Adipose tissue (tissue), 3 donors: ENCODE measurements at regions not wholly inside any gene's neighbourhood (a gene's known extent, or its start where the extent isn't known, plus 50 kb on each side); places are given as distances from the start of the nearest gene placed in this dataset.

ENCODE experiments used
- H3K27ac ChIP-seq: one replicate; pipeline ENCODE4 v1.5.1; 2013; ENCODE audit warnings: low read depth, low read length
- WGBS, 3 donors: extraction: QIAGEN DNeasy Blood & Tissue Kit; methylation state at CpG; one replicate each; pipeline ENCODE4 v1.1.7; 2013; 5-methylcytosine and 5-hydroxymethylcytosine counted together
- donor health status: healthy with polysubstance abuse.
- donor health status: Bipolar disorder and iron deficiency.
- donor health status: healthy.

DNA sequence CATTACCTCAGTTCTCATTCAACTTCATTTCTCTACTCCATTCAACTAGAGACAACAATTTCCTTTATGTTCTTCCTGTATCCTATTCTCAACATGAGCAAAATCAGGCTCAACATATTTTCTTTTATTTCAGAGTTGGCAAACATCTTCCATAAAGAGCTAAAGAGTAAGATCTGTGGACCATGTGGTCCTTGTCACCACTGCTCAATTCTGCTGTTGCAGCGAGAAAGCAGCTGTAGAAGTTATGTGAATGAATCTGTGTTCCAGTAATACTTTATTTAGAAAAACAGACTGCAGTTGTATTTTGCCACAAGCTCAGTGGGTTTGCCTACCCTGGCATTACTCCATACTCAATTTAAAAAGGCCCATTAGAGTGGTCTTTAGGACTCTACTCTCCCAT lies 2057.3 kb downstream of the ARAP2 start:
- no peak overlapping the region for H3K27ac ChIP-seq
- WGBS, 3 donors: 83 to 98% (median 87%) methylated on average over 1 of the region's 1 CpG

GRCh38 chr4:34191443-34191842 lies 2052.9 kb downstream of the ARAP2 start:
- H3K27ac ChIP-seq: no peak overlapping the region

DNA sequence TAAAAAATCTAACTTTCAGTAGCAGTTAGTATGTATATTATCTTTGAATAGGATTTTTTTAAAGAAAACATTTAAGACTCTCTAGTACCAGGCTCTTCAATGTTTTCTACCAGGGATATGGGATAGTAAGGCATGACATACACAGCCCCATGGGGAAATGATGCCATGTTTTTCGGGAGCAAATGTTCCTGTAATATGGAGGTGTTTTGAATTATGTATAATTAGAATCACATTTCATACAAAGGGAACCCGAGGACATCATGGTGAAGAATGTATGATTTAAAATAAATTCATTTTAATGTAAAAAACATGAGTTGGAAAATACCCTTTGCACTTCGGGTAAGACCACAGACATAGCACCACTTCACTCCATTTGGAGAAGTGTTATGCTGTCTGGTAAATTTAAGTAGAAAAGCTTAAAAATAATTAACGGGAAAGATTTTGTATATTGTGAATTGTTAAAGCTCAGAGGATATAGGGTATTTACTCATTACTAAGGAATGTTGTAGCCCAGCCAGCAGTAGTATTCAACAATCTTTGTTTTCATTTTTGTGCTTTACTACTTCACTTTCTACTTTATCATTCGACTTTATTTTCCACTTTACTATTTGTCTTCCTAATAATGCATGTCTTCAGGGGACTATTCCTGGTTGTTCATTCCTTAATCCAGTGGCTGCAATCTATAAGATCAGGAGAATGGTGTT lies 2050.7 kb downstream of the ARAP2 start:
- no peak overlapping the region for H3K27ac ChIP-seq
- 48 to 73% (median 69%) methylated on average over 5 of the region's 5 CpGs for WGBS, 3 donors

DNA sequence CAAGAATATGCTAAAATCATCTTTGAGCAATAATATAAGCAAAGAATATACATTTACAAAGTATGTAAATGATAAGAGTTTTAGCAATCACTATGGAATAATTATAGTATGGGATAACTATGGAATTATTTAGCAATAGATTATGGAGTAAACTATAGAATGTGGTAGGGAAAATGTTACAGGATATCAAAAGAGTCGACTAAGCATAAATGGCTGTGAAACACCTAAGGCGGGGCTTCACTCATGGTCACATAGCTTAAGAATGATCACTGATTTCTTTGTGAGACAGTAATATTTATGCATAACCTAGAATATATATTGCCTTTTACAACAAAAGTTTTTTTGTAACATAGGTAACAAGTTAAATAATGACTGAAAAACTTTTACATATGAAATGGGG lies 2049.7 kb downstream of the ARAP2 start:
- no peak overlapping the region for H3K27ac ChIP-seq
- whole genome bisulfite sequencing, 3 donors: 84 to 90% (median 87%) methylated on average over 2 of the region's 2 CpGs

- WGBS, 3 donors: 57 to 74% (median 72%) methylated on average over 2 of the region's 2 CpGs
- no peak overlapping the region for H3K27ac ChIP-seq
Measured at GRCh38 chr4:34196375-34196774, 2047.9 kb downstream of the ARAP2 start.

- WGBS, 3 donors: 63 to 93% (median 86%) methylated on average over 1 of the region's 1 CpG
- no peak overlapping the region for H3K27ac ChIP-seq
Measured at GRCh38 chr4:34198966-34199365, 2045.3 kb downstream of the ARAP2 start.

DNA sequence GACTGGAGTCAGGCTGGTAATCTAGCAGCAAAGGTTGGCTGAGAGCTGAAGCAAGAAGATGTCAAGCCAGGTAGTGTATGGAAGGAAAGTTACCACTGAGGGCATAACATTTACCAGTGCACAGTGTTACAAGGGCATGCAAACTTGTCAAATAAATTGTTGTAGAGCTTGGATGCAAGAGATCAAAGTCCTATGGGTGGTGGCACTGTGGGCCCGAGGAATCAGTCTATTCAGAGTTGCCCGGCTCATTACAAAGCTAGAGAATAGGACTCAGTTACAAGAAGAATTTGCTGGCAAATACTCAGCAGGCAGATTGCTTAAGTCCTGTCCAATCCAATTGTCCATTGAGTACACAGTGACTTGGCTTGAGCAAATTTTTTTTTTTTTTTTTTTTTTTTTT lies 2043.8 kb downstream of the ARAP2 start:
- 93 to 95% (median 94%) methylated on average over 2 of the region's 2 CpGs for WGBS, 3 donors
- no peak overlapping the region for H3K27ac ChIP-seq

GRCh38 chr4:34202154-34202553 lies 2042.2 kb downstream of the ARAP2 start:
- no peak overlapping the region for H3K27ac ChIP-seq

- no peak overlapping the region for H3K27ac ChIP-seq
- WGBS, 3 donors: 54 to 70% (median 59%) methylated on average over 1 of the region's 1 CpG
Measured at GRCh38 chr4:34220601-34221000, 2023.7 kb downstream of the ARAP2 start.

- H3K27ac ChIP-seq: no peak overlapping the region
- 62 to 80% (median 63%) methylated on average over 1 of the region's 1 CpG for whole genome bisulfite sequencing, 3 donors
Measured at GRCh38 chr4:34221986-34222385, 2022.3 kb downstream of the ARAP2 start.

DNA sequence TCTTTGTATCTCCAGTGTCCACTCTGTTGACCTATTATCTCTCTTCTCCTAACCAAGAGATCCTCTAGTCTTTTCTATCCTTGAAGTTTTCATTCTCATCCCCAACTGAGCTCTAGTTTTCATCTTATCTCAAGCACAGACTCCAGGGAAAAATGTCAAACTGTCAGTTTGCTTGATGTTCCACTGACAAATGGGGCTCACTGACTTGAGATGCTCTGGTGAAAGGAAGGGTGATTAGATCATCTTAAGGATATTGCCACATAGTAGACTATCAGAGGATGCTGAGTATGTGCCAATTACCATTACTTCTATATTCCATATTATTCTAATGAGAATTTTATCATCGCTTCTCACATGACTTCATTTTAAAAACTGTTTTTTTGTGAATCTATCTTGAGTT lies 2008.2 kb downstream of the ARAP2 start:
- 86 to 91% (median 89%) methylated on average over 1 of the region's 1 CpG for WGBS, 3 donors

GRCh38 chr4:34245276-34245675 lies 1999.0 kb downstream of the ARAP2 start:
- H3K27ac ChIP-seq: no peak overlapping the region
- WGBS, 3 donors: 64 to 81% (median 73%) methylated on average over 2 of the region's 2 CpGs

More for the DNA sequence above, 2008.2 kb downstream of the ARAP2 start:
- H3K27ac ChIP-seq: no peak overlapping the region

- H3K27ac ChIP-seq: no peak overlapping the region
- 55 to 75% (median 59%) methylated on average over 1 of the region's 1 CpG for WGBS, 3 donors
Measured at GRCh38 chr4:34250562-34250961, 1993.8 kb downstream of the ARAP2 start.

GRCh38 chr4:34253239-34253638 lies 1991.1 kb downstream of the ARAP2 start:
- no peak overlapping the region for H3K27ac ChIP-seq

DNA sequence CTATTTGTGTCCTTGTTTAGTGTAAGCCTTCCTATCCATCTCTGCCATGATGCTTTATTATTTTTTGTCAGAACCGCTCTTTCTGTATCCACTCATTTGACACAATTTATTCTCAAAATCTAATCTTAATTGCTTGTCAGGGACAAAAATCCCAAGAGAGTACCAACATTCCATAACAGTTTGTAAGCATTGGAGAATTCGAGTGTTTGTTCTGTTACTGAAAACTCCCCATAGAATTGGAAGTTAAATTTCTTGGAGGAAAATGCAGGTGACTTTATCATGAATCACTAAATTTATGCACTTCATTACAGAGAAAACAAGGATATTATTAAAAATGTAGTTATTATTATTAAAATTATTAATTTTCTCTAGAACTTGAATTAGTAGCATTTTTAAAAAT lies 1986.1 kb downstream of the ARAP2 start:
- no peak overlapping the region for H3K27ac ChIP-seq
- 63 to 76% (median 66%) methylated on average over 2 of the region's 2 CpGs for WGBS, 3 donors

DNA sequence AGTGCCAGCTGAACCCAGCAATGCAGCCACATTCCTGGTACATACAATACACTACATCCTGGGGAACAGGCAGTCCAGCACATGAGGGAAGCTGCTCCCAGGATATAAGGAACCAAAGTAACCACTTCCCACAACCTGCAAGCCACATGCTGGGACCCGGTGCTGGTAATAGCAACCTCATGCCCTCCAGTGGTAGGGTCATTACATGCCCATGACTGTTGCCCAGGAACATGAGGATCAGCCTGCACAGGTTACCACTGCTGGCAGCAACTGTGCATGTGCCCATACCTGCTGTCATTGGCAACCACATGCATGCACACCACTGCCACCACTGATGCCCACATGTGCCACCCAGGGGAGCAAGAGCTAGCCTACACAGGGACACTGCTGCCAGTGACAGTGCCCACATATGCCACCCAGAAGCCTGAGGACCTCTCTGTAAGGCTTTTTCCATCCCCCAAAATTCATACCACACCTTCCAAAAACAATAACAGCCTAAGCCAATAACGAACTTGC lies 1982.5 kb downstream of the ARAP2 start:
- H3K27ac ChIP-seq: no peak overlapping the region
- 63 to 71% (median 70%) methylated on average over 2 of the region's 2 CpGs for WGBS, 3 donors

DNA sequence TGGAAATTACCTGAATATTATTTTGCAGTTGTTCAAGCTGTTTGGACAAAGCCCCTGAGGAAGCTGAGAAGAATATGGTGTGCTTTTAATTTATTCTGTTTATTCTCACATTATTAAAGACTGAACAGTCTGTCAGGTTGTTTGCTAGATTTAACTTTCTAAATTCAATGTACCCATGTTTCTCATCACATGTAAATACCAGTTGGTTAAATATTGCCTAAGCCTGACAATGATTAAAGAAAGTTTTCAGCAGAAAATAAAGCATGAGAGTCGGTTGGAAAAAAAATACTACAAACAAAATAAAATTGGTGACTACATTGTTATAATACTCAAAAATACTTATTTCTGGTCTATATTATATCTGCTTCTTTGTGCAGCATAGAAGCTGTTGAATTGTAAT lies 1974.7 kb downstream of the ARAP2 start:
- 44 to 89% (median 88%) methylated on average over 1 of the region's 1 CpG for WGBS, 3 donors
- no peak overlapping the region for H3K27ac ChIP-seq

DNA sequence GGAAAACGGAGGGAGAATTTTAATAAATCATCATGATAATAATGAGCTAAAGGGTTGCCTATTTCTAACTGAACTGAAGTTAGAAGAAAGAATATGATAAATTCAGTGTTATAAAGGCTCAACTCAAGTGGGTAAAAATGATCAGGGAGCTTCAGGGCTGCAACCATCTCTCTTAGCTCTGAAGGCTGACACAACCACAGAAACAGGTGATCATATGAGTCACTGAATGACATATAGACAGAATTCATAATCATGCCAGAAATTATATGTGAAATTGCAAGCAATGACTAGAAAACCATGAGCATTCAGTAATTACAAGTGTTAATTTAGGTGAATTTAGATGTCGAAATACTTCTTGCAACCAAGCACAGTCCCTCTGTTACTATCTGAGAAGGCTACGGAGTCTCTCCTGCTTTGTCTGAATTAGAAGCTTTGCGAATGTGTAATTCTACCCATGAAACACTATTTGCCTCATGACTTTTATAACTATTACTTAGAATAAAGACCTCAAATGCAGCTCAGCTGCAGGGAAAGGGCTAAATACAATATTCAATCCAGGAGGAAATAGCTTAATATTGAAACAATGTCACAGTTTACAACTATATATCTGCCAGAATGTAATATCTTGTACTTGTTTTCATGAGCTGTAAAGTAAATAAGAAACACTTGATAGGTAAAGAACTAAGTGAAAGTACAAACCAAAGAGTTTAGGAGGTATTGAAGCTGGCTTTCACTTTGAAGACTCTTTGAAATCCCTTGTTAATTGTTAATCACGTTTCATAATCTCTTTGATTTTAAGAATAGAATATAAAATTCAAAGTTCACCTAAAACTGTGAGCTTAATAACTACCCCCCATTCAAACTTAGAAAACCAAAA lies 1972.6 kb downstream of the ARAP2 start:
- no peak overlapping the region for H3K27ac ChIP-seq
- 68 to 80% (median 77%) methylated on average over 5 of the region's 5 CpGs for WGBS, 3 donors

- H3K27ac ChIP-seq: no peak overlapping the region
Measured at GRCh38 chr4:34279011-34279410, 1965.3 kb downstream of the ARAP2 start.

GRCh38 chr4:34280131-34280530 lies 1964.2 kb downstream of the ARAP2 start:
- WGBS, 3 donors: 34 to 46% (median 45%) methylated on average over 2 of the region's 2 CpGs
- no peak overlapping the region for H3K27ac ChIP-seq
